ENCODE measurements at regions not wholly inside any gene's neighbourhood (a gene's known extent, or its start where the extent isn't known, plus 50 kb on each side); places are given as distances from the start of the nearest gene placed in this dataset.

DNA sequence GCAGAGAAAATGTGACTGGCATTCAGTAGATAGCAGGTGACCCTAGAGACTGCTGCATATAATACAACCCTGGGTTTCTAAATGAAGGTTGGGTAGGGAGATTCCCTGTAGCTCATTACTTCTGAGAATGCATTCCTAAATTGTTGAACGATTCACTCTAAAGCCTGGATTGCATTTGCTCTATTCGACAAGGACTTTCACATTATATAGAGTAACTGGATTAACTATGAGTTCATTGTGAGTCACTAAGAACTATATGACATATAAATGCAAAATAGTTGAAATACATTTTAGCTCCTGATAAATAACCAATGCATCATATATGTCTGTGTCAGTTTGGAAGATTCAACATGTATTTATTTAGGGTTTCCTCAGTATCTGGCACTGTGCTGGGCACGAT, 294.7 kb upstream of the CCDC54 start:
- WGBS (ENCODE audit: insufficient coverage): no CpG with 5 or more reads among the region's 3 CpGs
- CTCF ChIA-PET: interaction anchor here in 1 of 2 donors (0.6 kb wide), 1 partner anchor 24 kb away, joined by 3 read pairs; no protein-coding TSS in a partner anchor
- Mint-ChIP-seq H3K27ac (no peak overlapping the region), H3K4me3 (no peak overlapping the region), H3K4me1 (no peaks in the 10 kb centered on the region), H3K27me3 (peaks cover 0 to 2% of the 10 kb centered on the region in 2 donors), H3K9me3 (no peaks in the 10 kb centered on the region), H3K36me3 (no peaks in the 10 kb centered on the region)
- no peak overlapping the region for H3K27ac ChIP-seq (ENCODE audit: low read length)
- no peaks in the 10 kb centered on the region for H3K4me1 ChIP-seq (ENCODE audit: control insufficient read depth in 1 of 2, extremely low read depth in 1 of 2, insufficient read depth in 2 of 2, low read length in 2 of 2)
- no peaks in the 10 kb centered on the region for H3K27me3 ChIP-seq (replicated peaks in 1 of 2; ENCODE audit: control insufficient read depth in 2 of 2, extremely low read depth in 1 of 2, insufficient read depth in 2 of 2, low read length in 1 of 2)
- H3K36me3 ChIP-seq (ENCODE audit: control insufficient read depth in 2 of 2, extremely low read depth in 1 of 2, insufficient read depth in 1 of 2, low read length in 1 of 2): no peaks in the 10 kb centered on the region
- no peaks in the 10 kb centered on the region for H3K9me3 ChIP-seq
- DNase-seq (no peak), ATAC-seq (replicated peaks in 1 of 4) (no peak)
- POLR2A ChIA-PET: no interaction called here
- no peak overlapping the region for H3K4me3 ChIP-seq (ENCODE audit: control insufficient read depth in 1 of 2, extremely low read depth in 1 of 2, low read length in 1 of 2)

DNA sequence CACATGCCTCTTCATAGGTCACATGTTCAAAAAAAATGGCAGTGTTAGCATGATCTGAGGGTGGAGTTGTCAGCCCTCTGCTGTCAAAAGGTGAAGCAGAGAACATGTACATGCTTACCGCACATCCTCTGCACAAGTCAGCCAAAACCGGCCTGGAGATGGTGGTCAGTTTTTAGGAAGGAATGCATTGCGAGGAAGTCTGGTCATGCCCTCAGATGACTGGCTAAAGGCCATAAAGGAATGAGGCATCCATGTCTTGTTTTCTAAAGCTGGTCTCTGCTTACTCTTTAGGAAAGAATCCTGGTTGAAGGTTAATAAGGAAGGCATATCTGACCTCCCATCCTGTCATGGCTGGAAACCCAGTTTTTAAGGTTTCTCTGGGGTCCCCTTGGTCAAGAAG, 292.0 kb upstream of the CCDC54 start:
- Histone ChIP-seq H3K27me3 (replicated peaks in 1 of 2; ENCODE audit: control insufficient read depth in 2 of 2, extremely low read depth in 1 of 2, insufficient read depth in 2 of 2, low read length in 1 of 2) (no peaks in the 10 kb centered on the region), H3K27ac (ENCODE audit: low read length) (no peak overlapping the region), H3K4me1 (ENCODE audit: control insufficient read depth in 1 of 2, extremely low read depth in 1 of 2, insufficient read depth in 2 of 2, low read length in 2 of 2) (no peaks in the 10 kb centered on the region), H3K9me3 (no peaks in the 10 kb centered on the region), H3K36me3 (ENCODE audit: control insufficient read depth in 2 of 2, extremely low read depth in 1 of 2, insufficient read depth in 1 of 2, low read length in 1 of 2) (no peaks in the 10 kb centered on the region), H3K4me3 (ENCODE audit: control insufficient read depth in 1 of 2, extremely low read depth in 1 of 2, low read length in 1 of 2) (no peak overlapping the region)
- H3K27ac Mint-ChIP-seq: no peak overlapping the region
- ATAC-seq (replicated peaks in 1 of 4) (no peak), DNase-seq (no peak)
- no peaks in the 10 kb centered on the region for H3K4me1 Mint-ChIP-seq
- WGBS (ENCODE audit: insufficient coverage): 95% methylated on average over 3 of the region's 3 CpGs
- ChIA-PET POLR2A (no interaction called here), CTCF (no interaction called here)
- no peaks in the 10 kb centered on the region for H3K36me3 Mint-ChIP-seq
- H3K27me3 Mint-ChIP-seq: peaks cover 0 to 2% of the 10 kb centered on the region in 2 donors
- H3K9me3 Mint-ChIP-seq: no peaks in the 10 kb centered on the region
- H3K4me3 Mint-ChIP-seq: no peak overlapping the region

DNA sequence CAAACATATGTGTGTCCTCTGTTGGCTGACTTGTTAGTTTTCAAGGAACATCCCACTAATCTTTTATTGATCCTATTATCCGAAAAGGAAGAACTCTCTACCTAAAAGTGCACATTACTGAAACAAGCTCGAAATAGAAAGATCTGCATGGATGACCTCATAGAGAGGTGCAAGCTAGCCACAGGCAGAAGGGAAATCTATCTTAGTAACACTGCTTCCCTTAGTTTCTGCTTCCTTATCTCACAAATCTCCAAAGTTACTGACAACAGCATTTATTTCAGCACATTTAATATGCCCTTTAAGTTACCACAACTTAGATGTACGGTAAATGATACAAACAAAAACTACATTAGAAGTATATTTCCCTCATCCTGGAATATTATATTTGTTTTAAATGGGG, 285.1 kb upstream of the CCDC54 start:
- H3K36me3 ChIP-seq (ENCODE audit: control insufficient read depth in 2 of 2, extremely low read depth in 1 of 2, insufficient read depth in 1 of 2, low read length in 1 of 2): no peaks in the 10 kb centered on the region
- Mint-ChIP-seq H3K27ac (no peak overlapping the region), H3K9me3 (no peaks in the 10 kb centered on the region), H3K27me3 (peaks cover 4 to 14% of the 10 kb centered on the region in 2 donors), H3K4me1 (no peaks in the 10 kb centered on the region), H3K4me3 (no peak overlapping the region), H3K36me3 (no peaks in the 10 kb centered on the region)
- CTCF ChIA-PET: no interaction called here
- H3K27ac ChIP-seq (ENCODE audit: low read length): no peak overlapping the region
- no peak overlapping the region for H3K4me3 ChIP-seq (ENCODE audit: control insufficient read depth in 1 of 2, extremely low read depth in 1 of 2, low read length in 1 of 2)
- DNase-seq: no peak
- H3K9me3 ChIP-seq: no peaks in the 10 kb centered on the region
- WGBS (ENCODE audit: insufficient coverage): no CpG with 5 or more reads among the region's 3 CpGs
- no peak for ATAC-seq (replicated peaks in 1 of 4)
- peaks cover 0 to 2% of the 10 kb centered on the region in 2 experiments for H3K27me3 ChIP-seq (replicated peaks in 1 of 2; ENCODE audit: control insufficient read depth in 2 of 2, extremely low read depth in 1 of 2, insufficient read depth in 2 of 2, low read length in 1 of 2)
- H3K4me1 ChIP-seq (ENCODE audit: control insufficient read depth in 1 of 2, extremely low read depth in 1 of 2, insufficient read depth in 2 of 2, low read length in 2 of 2): no peaks in the 10 kb centered on the region
- POLR2A ChIA-PET: no interaction called here

DNA sequence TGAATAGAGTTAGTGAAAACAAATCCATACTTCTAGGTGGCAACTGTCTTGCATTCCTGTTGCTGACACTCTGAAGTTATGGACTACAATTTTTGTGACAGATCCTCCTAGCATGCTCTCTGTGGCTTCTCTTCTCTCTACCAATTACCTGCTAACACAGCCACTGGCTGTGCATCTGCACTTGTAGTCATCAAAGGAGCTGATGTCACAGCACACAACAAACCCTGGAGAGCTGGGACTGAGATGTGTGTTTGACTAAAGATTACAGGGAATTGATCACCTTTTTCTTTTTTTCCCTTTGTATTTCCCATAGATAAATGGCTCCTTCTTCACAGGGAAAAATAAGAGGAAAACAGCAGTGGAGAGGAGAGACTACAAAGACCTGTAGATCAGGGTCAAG, 278.4 kb upstream of the CCDC54 start:
- Histone ChIP-seq H3K27ac (ENCODE audit: low read length) (no peak overlapping the region), H3K36me3 (ENCODE audit: control insufficient read depth in 2 of 2, extremely low read depth in 1 of 2, insufficient read depth in 1 of 2, low read length in 1 of 2) (no peaks in the 10 kb centered on the region), H3K27me3 (replicated peaks in 1 of 2; ENCODE audit: control insufficient read depth in 2 of 2, extremely low read depth in 1 of 2, insufficient read depth in 2 of 2, low read length in 1 of 2) (peaks cover 0 to 5% of the 10 kb centered on the region in 2 experiments), H3K9me3 (no peaks in the 10 kb centered on the region), H3K4me1 (ENCODE audit: control insufficient read depth in 1 of 2, extremely low read depth in 1 of 2, insufficient read depth in 2 of 2, low read length in 2 of 2) (no peaks in the 10 kb centered on the region), H3K4me3 (ENCODE audit: control insufficient read depth in 1 of 2, extremely low read depth in 1 of 2, low read length in 1 of 2) (no peak overlapping the region)
- no peaks in the 10 kb centered on the region for H3K4me1 Mint-ChIP-seq
- no peaks in the 10 kb centered on the region for H3K9me3 Mint-ChIP-seq
- no peak overlapping the region for H3K4me3 Mint-ChIP-seq
- peaks cover 0 to 7% of the 10 kb centered on the region in 2 donors for H3K27me3 Mint-ChIP-seq
- H3K36me3 Mint-ChIP-seq: no peaks in the 10 kb centered on the region
- H3K27ac Mint-ChIP-seq: no peak overlapping the region
- no peak for DNase-seq
- POLR2A ChIA-PET: no interaction called here
- CTCF ChIA-PET: no interaction called here
- no peak for ATAC-seq (replicated peaks in 1 of 4)

DNA sequence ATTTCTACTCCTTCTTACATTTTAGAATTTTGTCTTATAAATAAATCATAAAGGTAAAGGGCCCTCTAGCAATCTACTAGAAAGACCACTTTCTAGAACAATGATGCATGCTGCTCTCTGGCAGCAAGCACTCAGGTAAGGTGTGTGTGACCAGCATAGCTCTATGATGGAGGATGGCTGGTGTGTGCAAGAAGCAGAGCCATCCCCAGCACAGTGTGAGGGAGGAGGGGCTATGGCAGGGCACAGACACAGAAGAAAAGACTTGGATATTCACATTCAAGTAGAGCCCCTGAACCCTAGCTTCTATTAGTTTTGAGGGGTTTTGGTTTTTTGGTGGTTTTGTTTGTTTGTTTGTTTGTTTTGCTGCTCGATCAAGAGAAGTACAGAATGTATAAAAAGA, 277.1 kb upstream of the CCDC54 start:
- H3K4me1 Mint-ChIP-seq: no peaks in the 10 kb centered on the region
- peaks cover 0 to 7% of the 10 kb centered on the region in 2 donors for H3K27me3 Mint-ChIP-seq
- WGBS (ENCODE audit: insufficient coverage): no CpG with 5 or more reads among the region's 1 CpG
- Histone ChIP-seq H3K4me1 (ENCODE audit: control insufficient read depth in 1 of 2, extremely low read depth in 1 of 2, insufficient read depth in 2 of 2, low read length in 2 of 2) (no peaks in the 10 kb centered on the region), H3K9me3 (no peaks in the 10 kb centered on the region), H3K36me3 (ENCODE audit: control insufficient read depth in 2 of 2, extremely low read depth in 1 of 2, insufficient read depth in 1 of 2, low read length in 1 of 2) (no peaks in the 10 kb centered on the region), H3K27ac (ENCODE audit: low read length) (no peak overlapping the region), H3K4me3 (ENCODE audit: control insufficient read depth in 1 of 2, extremely low read depth in 1 of 2, low read length in 1 of 2) (no peak overlapping the region), H3K27me3 (replicated peaks in 1 of 2; ENCODE audit: control insufficient read depth in 2 of 2, extremely low read depth in 1 of 2, insufficient read depth in 2 of 2, low read length in 1 of 2) (peaks cover 0 to 5% of the 10 kb centered on the region in 2 experiments)
- DNase-seq (no peak), ATAC-seq (replicated peaks in 1 of 4) (no peak)
- ChIA-PET POLR2A (no interaction called here), CTCF (no interaction called here)
- no peaks in the 10 kb centered on the region for H3K36me3 Mint-ChIP-seq
- H3K27ac Mint-ChIP-seq: no peak overlapping the region
- H3K4me3 Mint-ChIP-seq: no peak overlapping the region
- no peaks in the 10 kb centered on the region for H3K9me3 Mint-ChIP-seq

DNA sequence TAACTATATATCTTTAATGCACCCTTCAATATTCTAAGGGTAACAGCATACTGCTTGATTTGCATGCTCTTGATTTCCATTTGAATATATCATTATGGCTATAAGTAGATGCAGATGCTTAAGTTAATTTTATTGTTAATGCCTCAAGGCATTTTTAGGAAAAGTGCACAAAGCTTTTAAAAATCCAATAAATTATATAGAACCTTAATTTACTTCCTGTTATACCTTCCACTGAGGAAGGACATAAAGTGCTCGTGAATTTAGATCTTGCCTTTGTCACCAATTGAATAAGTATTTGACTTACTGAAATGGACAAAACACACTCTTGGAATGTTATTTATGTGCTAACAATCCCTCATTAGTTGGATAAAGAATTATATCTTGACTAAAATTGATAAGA, 276.7 kb upstream of the CCDC54 start:
- ChIA-PET POLR2A (interaction anchor here in 1 of 2 donors (0.5 to 0.6 kb wide), 2 partner anchors 54 to 1904 kb away, joined by 3 to 4 read pairs; no protein-coding TSS in a partner anchor), CTCF (no interaction called here)
- Mint-ChIP-seq H3K9me3 (no peaks in the 10 kb centered on the region), H3K4me3 (no peak overlapping the region), H3K4me1 (no peaks in the 10 kb centered on the region), H3K36me3 (no peaks in the 10 kb centered on the region), H3K27me3 (peaks cover 0 to 7% of the 10 kb centered on the region in 2 donors), H3K27ac (no peak overlapping the region)
- no peaks in the 10 kb centered on the region for H3K9me3 ChIP-seq
- H3K4me3 ChIP-seq (ENCODE audit: control insufficient read depth in 1 of 2, extremely low read depth in 1 of 2, low read length in 1 of 2): no peak overlapping the region
- H3K27ac ChIP-seq (ENCODE audit: low read length): no peak overlapping the region
- ATAC-seq (replicated peaks in 1 of 4): no peak
- WGBS (ENCODE audit: insufficient coverage): no CpG with 5 or more reads among the region's 1 CpG
- no peak for DNase-seq
- H3K4me1 ChIP-seq (ENCODE audit: control insufficient read depth in 1 of 2, extremely low read depth in 1 of 2, insufficient read depth in 2 of 2, low read length in 2 of 2): no peaks in the 10 kb centered on the region
- H3K27me3 ChIP-seq (replicated peaks in 1 of 2; ENCODE audit: control insufficient read depth in 2 of 2, extremely low read depth in 1 of 2, insufficient read depth in 2 of 2, low read length in 1 of 2): peaks cover 0 to 5% of the 10 kb centered on the region in 2 experiments
- H3K36me3 ChIP-seq (ENCODE audit: control insufficient read depth in 2 of 2, extremely low read depth in 1 of 2, insufficient read depth in 1 of 2, low read length in 1 of 2): no peaks in the 10 kb centered on the region

DNA sequence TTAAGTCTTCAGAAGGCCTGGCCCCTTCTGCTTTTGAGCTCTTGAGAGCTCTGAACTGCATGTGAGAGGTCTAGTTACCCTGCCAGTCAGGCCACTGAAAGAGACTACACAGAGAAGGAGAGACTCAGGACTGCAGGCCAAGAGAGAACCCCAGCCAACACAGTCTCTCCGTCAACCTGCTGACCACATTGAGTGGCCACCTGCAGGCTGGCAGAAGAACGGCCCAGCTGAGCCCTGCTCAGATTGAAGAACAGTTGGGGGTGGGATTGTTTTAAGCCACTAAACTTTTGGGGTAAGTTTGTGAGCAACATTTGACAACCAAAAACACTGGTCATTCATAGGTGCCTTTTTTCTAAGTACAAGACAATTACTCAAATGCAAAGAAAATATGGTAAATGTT, 273.5 kb upstream of the CCDC54 start:
- H3K27ac ChIP-seq (ENCODE audit: low read length): no peak overlapping the region
- no peak overlapping the region for H3K4me3 Mint-ChIP-seq
- CTCF ChIA-PET: no interaction called here
- no peaks in the 10 kb centered on the region for H3K9me3 ChIP-seq
- DNase-seq (no peak), ATAC-seq (replicated peaks in 1 of 4) (no peak)
- H3K27me3 ChIP-seq (replicated peaks in 1 of 2; ENCODE audit: control insufficient read depth in 2 of 2, extremely low read depth in 1 of 2, insufficient read depth in 2 of 2, low read length in 1 of 2): peaks cover 0 to 5% of the 10 kb centered on the region in 2 experiments
- no peaks in the 10 kb centered on the region for H3K36me3 Mint-ChIP-seq
- H3K4me3 ChIP-seq (ENCODE audit: control insufficient read depth in 1 of 2, extremely low read depth in 1 of 2, low read length in 1 of 2): no peak overlapping the region
- 86% methylated on average over 2 of the region's 2 CpGs for WGBS (ENCODE audit: insufficient coverage)
- H3K4me1 Mint-ChIP-seq: no peaks in the 10 kb centered on the region
- POLR2A ChIA-PET: interaction anchor here in 1 of 2 donors (0.6 kb wide), 1 partner anchor 444 kb away, joined by 3 read pairs; no protein-coding TSS in a partner anchor
- no peaks in the 10 kb centered on the region for H3K4me1 ChIP-seq (ENCODE audit: control insufficient read depth in 1 of 2, extremely low read depth in 1 of 2, insufficient read depth in 2 of 2, low read length in 2 of 2)
- H3K27ac Mint-ChIP-seq: no peak overlapping the region
- H3K27me3 Mint-ChIP-seq: peaks cover 1 to 12% of the 10 kb centered on the region in 2 donors
- H3K36me3 ChIP-seq (ENCODE audit: control insufficient read depth in 2 of 2, extremely low read depth in 1 of 2, insufficient read depth in 1 of 2, low read length in 1 of 2): no peaks in the 10 kb centered on the region
- no peaks in the 10 kb centered on the region for H3K9me3 Mint-ChIP-seq
